GM12892 (cell line): ENCODE measurements at regions not wholly inside any gene's neighbourhood (a gene's known extent, or its start where the extent isn't known, plus 50 kb on each side); places are given as distances from the start of the nearest gene placed in this dataset.

Experiments used
- POLR2A ChIP-seq: IDR thresholded peaks from 2 replicates; pipeline ENCODE4 v1.6.1; 2011; ENCODE audit warnings: low read depth, low read length, control low read depth
- TAF1 ChIP-seq: IDR thresholded peaks from 2 replicates; pipeline ENCODE4 v1.6.1; 2011; ENCODE audit warnings: low read depth, mild to moderate bottlenecking, control low read depth, low read length, borderline replicate concordance

DNA sequence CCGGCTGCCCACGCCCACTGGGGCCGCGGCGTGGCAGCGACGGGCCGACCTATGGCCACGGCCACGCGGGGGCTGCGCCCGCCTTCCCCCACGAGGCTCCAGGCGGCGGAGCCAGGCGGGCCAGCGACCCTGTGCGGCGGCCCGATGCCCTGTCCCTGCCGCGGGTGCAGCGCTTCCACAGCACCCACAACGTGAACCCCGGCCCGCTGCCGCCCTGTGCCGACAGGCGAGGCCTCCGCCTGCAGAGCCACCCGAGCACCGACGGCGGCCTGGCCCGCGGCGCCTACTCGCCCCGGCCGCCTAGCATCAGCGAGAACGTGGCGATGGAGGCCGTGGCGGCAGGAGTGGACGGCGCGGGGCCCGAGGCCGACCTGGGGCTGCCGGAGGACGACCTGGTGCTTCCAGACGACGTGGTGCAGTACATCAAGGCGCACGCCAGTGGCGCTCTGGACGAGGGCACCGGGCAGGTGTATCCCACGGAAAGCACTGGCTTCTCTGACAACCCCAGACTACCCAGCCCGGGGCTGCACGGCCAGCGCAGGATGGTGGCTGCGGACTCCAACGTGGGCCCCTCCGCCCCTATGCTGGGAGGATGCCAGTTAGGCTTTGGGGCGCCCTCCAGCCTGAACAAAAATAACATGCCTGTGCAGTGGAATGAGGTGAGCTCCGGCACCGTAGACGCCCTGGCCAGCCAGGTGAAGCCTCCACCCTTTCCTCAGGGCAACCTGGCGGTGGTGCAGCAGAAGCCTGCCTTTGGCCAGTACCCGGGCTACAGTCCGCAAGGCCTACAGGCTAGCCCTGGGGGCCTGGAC lies 253.2 kb downstream of the GLI2 start:
- no peak for TF ChIP-seq POLR2A
- TF ChIP-seq TAF1: no peak
